Fibroblast of upper back skin (primary cell): ENCODE measurements at regions not wholly inside any gene's neighbourhood (a gene's known extent, or its start where the extent isn't known, plus 50 kb on each side); places are given as distances from the start of the nearest gene placed in this dataset.

Experiments
- DNase-seq: peaks from one replicate; pipeline ENCODE4 v3.0.0-alpha.2; 2013

- DNase-seq = no peak
These were observed 63.7 kb upstream of the PSMD7 start for GRCh38 chr16:74232806-74233465.

- no peak for DNase-seq
These were observed 66.5 kb upstream of the PSMD7 start for GRCh38 chr16:74230126-74230525.

- peak; percentile 56 for DNase-seq
These were observed 70.2 kb upstream of the PSMD7 start for GRCh38 chr16:74226338-74226954.

- peak; percentile 80 for DNase-seq
These were observed 71.6 kb upstream of the PSMD7 start for GRCh38 chr16:74224828-74225612.

- no peak for DNase-seq
These were observed 74.8 kb upstream of the PSMD7 start for GRCh38 chr16:74221828-74222227.

GRCh38 chr16:74219706-74220105, 76.9 kb upstream of the PSMD7 start:
- DNase-seq = no peak

GRCh38 chr16:74218871-74219270, 77.7 kb upstream of the PSMD7 start:
- DNase-seq = no peak

- peak; percentile 82 for DNase-seq
These were observed 80.3 kb upstream of the PSMD7 start for GRCh38 chr16:74216319-74216718.

- no peak for DNase-seq
These were observed 81.4 kb upstream of the PSMD7 start for GRCh38 chr16:74215249-74215648.

- DNase-seq = no peak
These were observed 83.2 kb upstream of the PSMD7 start for GRCh38 chr16:74213372-74213771.

- no peak for DNase-seq
These were observed 86.4 kb upstream of the PSMD7 start for GRCh38 chr16:74210245-74210644.

- DNase-seq = peak; percentile 51
These were observed 94.6 kb upstream of the PSMD7 start for GRCh38 chr16:74202009-74202408.

GRCh38 chr16:74201576-74201975, 95.0 kb upstream of the PSMD7 start:
- DNase-seq = peak; percentile 93

GRCh38 chr16:74200921-74201320, 95.7 kb upstream of the PSMD7 start:
- DNase-seq = peak; percentile 69

GRCh38 chr16:74199842-74200124, 96.8 kb upstream of the PSMD7 start:
- no peak for DNase-seq

GRCh38 chr16:74199066-74199841, 97.4 kb upstream of the PSMD7 start:
- DNase-seq = peak; percentile 20

- DNase-seq = no peak
These were observed 104.3 kb upstream of the PSMD7 start for GRCh38 chr16:74192281-74192797.

GRCh38 chr16:74190292-74190691, 106.3 kb upstream of the PSMD7 start:
- no peak for DNase-seq

GRCh38 chr16:74188856-74189255, 107.8 kb upstream of the PSMD7 start:
- no peak for DNase-seq

- DNase-seq = peak; percentile 95
These were observed 110.0 kb upstream of the PSMD7 start for GRCh38 chr16:74186561-74186971.

- no peak for DNase-seq
These were observed 111.8 kb upstream of the PSMD7 start for GRCh38 chr16:74184839-74185238.

GRCh38 chr16:74183601-74184360, 112.8 kb upstream of the PSMD7 start:
- DNase-seq = no peak
